ENCODE measurements at regions not wholly inside any gene's neighbourhood (a gene's known extent, or its start where the extent isn't known, plus 50 kb on each side); places are given as distances from the start of the nearest gene placed in this dataset.

GRCh38 chr2:189308056-189308790, 128.7 kb upstream of the COL5A2 start:
- H3K4me2 ChIP-seq (ENCODE audit: control insufficient read depth, extremely low read depth, insufficient read depth, low read depth, low read length), result no peak overlapping the region
- no peaks in the 10 kb centered on the region for H4K20me1 ChIP-seq (ENCODE audit: control insufficient read depth, extremely low read depth, insufficient read depth, low read length)
- H3K27ac ChIP-seq (ENCODE audit: control insufficient read depth, insufficient read depth, low read length), result no peak overlapping the region
- peaks cover 7% of the 10 kb centered on the region for H3K4me1 ChIP-seq (ENCODE audit: control insufficient read depth, extremely low read depth, insufficient read depth, low read length)
- TF ChIP-seq CTCF (optimal IDR thresholded peaks at IDR 0.05 in 1 of 3, IDR thresholded peaks at IDR 0.05 in 1 of 3, conservative IDR thresholded peaks at IDR 0.05 in 1 of 3; ENCODE audit: extremely low read depth in 1 of 3, insufficient read depth in 2 of 3, low read length in 3 of 3), result no peak
- no peak for TF ChIP-seq EZH2 (IDR thresholded peaks at IDR 0.05; ENCODE audit: low read length)
- H3K9me1 ChIP-seq (ENCODE audit: control insufficient read depth, extremely low read depth, insufficient read depth, low read length), result no peaks in the 10 kb centered on the region
- FAIRE-seq (no peak), DNase-seq (ENCODE audit: low read depth, low spot score) (no peak)
- no peaks in the 10 kb centered on the region for H3K9me3 ChIP-seq (ENCODE audit: control insufficient read depth, low read depth, low read length)
- no peaks in the 10 kb centered on the region for H3K36me3 ChIP-seq (ENCODE audit: control insufficient read depth in 2 of 2, extremely low read depth in 1 of 2, insufficient read depth in 2 of 2, low read length in 2 of 2)
- no peak overlapping the region for H3K4me3 ChIP-seq (ENCODE audit: control insufficient read depth in 2 of 3, extremely low read depth in 1 of 3, insufficient read depth in 2 of 3, low read depth in 1 of 3, low read length in 3 of 3)
- H3K79me2 ChIP-seq (ENCODE audit: control insufficient read depth, insufficient read depth, low read length), result no peaks in the 10 kb centered on the region
- no peak overlapping the region for H3K9ac ChIP-seq (ENCODE audit: control insufficient read depth, extremely low read depth, insufficient read depth, low read length)
- H3K27me3 ChIP-seq (ENCODE audit: control insufficient read depth, extremely low read depth, insufficient read depth, low read length), result no peaks in the 10 kb centered on the region
- H2AFZ ChIP-seq (ENCODE audit: control insufficient read depth, low read length), result no peak overlapping the region
- dilution Hi-C loops (cut with MboI; ENCODE audit: extremely low pct_ligation_motif_present, low sequenced_read_pairs), result no loop called here

- H2AFZ ChIP-seq (ENCODE audit: control insufficient read depth, low read length), result no peak overlapping the region
- no peaks in the 10 kb centered on the region for H3K9me3 ChIP-seq (ENCODE audit: control insufficient read depth, low read depth, low read length)
- DNase-seq (ENCODE audit: low read depth, low spot score), result no peak
- H3K27me3 ChIP-seq (ENCODE audit: control insufficient read depth, extremely low read depth, insufficient read depth, low read length), result no peaks in the 10 kb centered on the region
- peaks cover 7% of the 10 kb centered on the region for H3K4me1 ChIP-seq (ENCODE audit: control insufficient read depth, extremely low read depth, insufficient read depth, low read length)
- no peaks in the 10 kb centered on the region for H3K36me3 ChIP-seq (ENCODE audit: control insufficient read depth in 2 of 2, extremely low read depth in 1 of 2, insufficient read depth in 2 of 2, low read length in 2 of 2)
- TF ChIP-seq CTCF (optimal IDR thresholded peaks at IDR 0.05 in 1 of 3, IDR thresholded peaks at IDR 0.05 in 1 of 3, conservative IDR thresholded peaks at IDR 0.05 in 1 of 3; ENCODE audit: extremely low read depth in 1 of 3, insufficient read depth in 2 of 3, low read length in 3 of 3), result no peak
- no peak for TF ChIP-seq EZH2 (IDR thresholded peaks at IDR 0.05; ENCODE audit: low read length)
- H3K9ac ChIP-seq (ENCODE audit: control insufficient read depth, extremely low read depth, insufficient read depth, low read length), result no peak overlapping the region
- no peaks in the 10 kb centered on the region for H3K9me1 ChIP-seq (ENCODE audit: control insufficient read depth, extremely low read depth, insufficient read depth, low read length)
- no peak overlapping the region for H3K27ac ChIP-seq (ENCODE audit: control insufficient read depth, insufficient read depth, low read length)
- dilution Hi-C loops (cut with MboI; ENCODE audit: extremely low pct_ligation_motif_present, low sequenced_read_pairs), result no loop called here
- H4K20me1 ChIP-seq (ENCODE audit: control insufficient read depth, extremely low read depth, insufficient read depth, low read length), result no peaks in the 10 kb centered on the region
- no peak overlapping the region for H3K4me3 ChIP-seq (ENCODE audit: control insufficient read depth in 2 of 3, extremely low read depth in 1 of 3, insufficient read depth in 2 of 3, low read depth in 1 of 3, low read length in 3 of 3)
- no peak overlapping the region for H3K4me2 ChIP-seq (ENCODE audit: control insufficient read depth, extremely low read depth, insufficient read depth, low read depth, low read length)
- FAIRE-seq, result no peak
- no peaks in the 10 kb centered on the region for H3K79me2 ChIP-seq (ENCODE audit: control insufficient read depth, insufficient read depth, low read length)
Measured at GRCh38 chr2:189309331-189309730, 129.8 kb upstream of the COL5A2 start.

Measured in keratinocyte (primary cell).